Stimulated activated naive CD8-positive, alpha-beta T cell treated with anti-CD3 and anti-CD28 coated beads, Interleukin-15, Interleukin-2, amounts not matched to agents 100 ng/mL and 50 ng/mL, for 24 hours (primary cell): ENCODE measurements at regions not wholly inside any gene's neighbourhood (a gene's known extent, or its start where the extent isn't known, plus 50 kb on each side); places are given as distances from the start of the nearest gene placed in this dataset.

Experiments
- H3K27ac Mint-ChIP-seq: one replicate; pipeline ENCODE4 v1.8.0; 2021; ENCODE audit warnings: mild to moderate bottlenecking, mixed read lengths
- H3K27me3 Mint-ChIP-seq: one replicate; pipeline ENCODE4 v1.8.0; 2021; ENCODE audit warnings: mixed read lengths
- H3K36me3 Mint-ChIP-seq: one replicate; pipeline ENCODE4 v1.8.0; 2021; ENCODE audit warnings: low read depth, mixed read lengths
- H3K4me1 Mint-ChIP-seq: one replicate; pipeline ENCODE4 v1.8.0; 2021; ENCODE audit warnings: low read depth, mixed read lengths
- H3K4me3 Mint-ChIP-seq: one replicate; pipeline ENCODE4 v1.8.0; 2021; ENCODE audit warnings: mild to moderate bottlenecking, mixed read lengths
- H3K9me3 Mint-ChIP-seq: one replicate; pipeline ENCODE4 v1.8.0; 2021; ENCODE audit warnings: mixed read lengths

- Mint-ChIP-seq H3K9me3 (no peaks in the 10 kb centered on the region), H3K27me3 (peaks cover 21% of the 10 kb centered on the region), H3K4me3 (no peak overlapping the region), H3K27ac (no peak overlapping the region), H3K36me3 (no peaks in the 10 kb centered on the region), H3K4me1 (no peaks in the 10 kb centered on the region)
These were observed 75.1 kb downstream of the FOXL1 start for GRCh38 chr16:86653285-86654006.

- peaks cover 31% of the 10 kb centered on the region for H3K27me3 Mint-ChIP-seq
- H3K4me1 Mint-ChIP-seq, result peaks cover 5% of the 10 kb centered on the region
- no peak overlapping the region for H3K27ac Mint-ChIP-seq
- H3K9me3 Mint-ChIP-seq, result peaks cover 14% of the 10 kb centered on the region
- no peaks in the 10 kb centered on the region for H3K36me3 Mint-ChIP-seq
- no peak overlapping the region for H3K4me3 Mint-ChIP-seq
These were observed 79.6 kb downstream of the FOXL1 start for GRCh38 chr16:86657972-86658371.

GRCh38 chr16:86660623-86661022, 82.3 kb downstream of the FOXL1 start:
- H3K4me1 Mint-ChIP-seq, result peaks cover 32% of the 10 kb centered on the region
- H3K36me3 Mint-ChIP-seq, result no peaks in the 10 kb centered on the region
- no peak overlapping the region for H3K4me3 Mint-ChIP-seq
- no peak overlapping the region for H3K27ac Mint-ChIP-seq
- peaks cover 21% of the 10 kb centered on the region for H3K9me3 Mint-ChIP-seq
- H3K27me3 Mint-ChIP-seq, result peaks cover 33% of the 10 kb centered on the region

GRCh38 chr16:86661706-86662105, 83.4 kb downstream of the FOXL1 start:
- Mint-ChIP-seq H3K9me3 (peaks cover 21% of the 10 kb centered on the region), H3K4me3 (no peak overlapping the region), H3K36me3 (no peaks in the 10 kb centered on the region), H3K27me3 (peaks cover 37% of the 10 kb centered on the region), H3K4me1 (peaks cover 37% of the 10 kb centered on the region), H3K27ac (no peak overlapping the region)

GRCh38 chr16:86662195-86662594, 83.8 kb downstream of the FOXL1 start:
- no peak overlapping the region for H3K27ac Mint-ChIP-seq
- peaks cover 37% of the 10 kb centered on the region for H3K27me3 Mint-ChIP-seq
- peaks cover 37% of the 10 kb centered on the region for H3K4me1 Mint-ChIP-seq
- H3K9me3 Mint-ChIP-seq, result peaks cover 21% of the 10 kb centered on the region
- H3K4me3 Mint-ChIP-seq, result no peak overlapping the region
- no peaks in the 10 kb centered on the region for H3K36me3 Mint-ChIP-seq

GRCh38 chr16:86662740-86663139, 84.4 kb downstream of the FOXL1 start:
- H3K36me3 Mint-ChIP-seq, result no peaks in the 10 kb centered on the region
- peaks cover 39% of the 10 kb centered on the region for H3K27me3 Mint-ChIP-seq
- no peak overlapping the region for H3K4me3 Mint-ChIP-seq
- no peak overlapping the region for H3K27ac Mint-ChIP-seq
- H3K9me3 Mint-ChIP-seq, result peaks cover 21% of the 10 kb centered on the region
- peaks cover 37% of the 10 kb centered on the region for H3K4me1 Mint-ChIP-seq

- peaks cover 39% of the 10 kb centered on the region for H3K4me1 Mint-ChIP-seq
- peaks cover 21% of the 10 kb centered on the region for H3K9me3 Mint-ChIP-seq
- H3K27me3 Mint-ChIP-seq, result peaks cover 38% of the 10 kb centered on the region
- H3K27ac Mint-ChIP-seq, result peak overlapping the region; percentile 93
- peak overlapping the region; percentile 50 for H3K4me3 Mint-ChIP-seq
- H3K36me3 Mint-ChIP-seq, result no peaks in the 10 kb centered on the region
These were observed 85.6 kb downstream of the FOXL1 start for GRCh38 chr16:86663685-86664521.

- H3K27ac Mint-ChIP-seq, result peak overlapping the region; percentile 93
- peaks cover 38% of the 10 kb centered on the region for H3K27me3 Mint-ChIP-seq
- peak overlapping the region; percentile 50 for H3K4me3 Mint-ChIP-seq
- peaks cover 14% of the 10 kb centered on the region for H3K9me3 Mint-ChIP-seq
- peaks cover 44% of the 10 kb centered on the region for H3K4me1 Mint-ChIP-seq
- H3K36me3 Mint-ChIP-seq, result no peaks in the 10 kb centered on the region
These were observed 86.4 kb downstream of the FOXL1 start for GRCh38 chr16:86664522-86665318.

- Mint-ChIP-seq H3K27me3 (peaks cover 38% of the 10 kb centered on the region), H3K27ac (peak overlapping the region; percentile 93), H3K36me3 (no peaks in the 10 kb centered on the region), H3K4me1 (peaks cover 44% of the 10 kb centered on the region), H3K4me3 (no peak overlapping the region), H3K9me3 (peaks cover 10% of the 10 kb centered on the region)
These were observed 86.9 kb downstream of the FOXL1 start for GRCh38 chr16:86665319-86665675.

GRCh38 chr16:86665929-86666328, 87.6 kb downstream of the FOXL1 start:
- Mint-ChIP-seq H3K9me3 (peaks cover 10% of the 10 kb centered on the region), H3K36me3 (no peaks in the 10 kb centered on the region), H3K27ac (peak overlapping the region; percentile 93), H3K4me3 (no peak overlapping the region), H3K4me1 (peaks cover 44% of the 10 kb centered on the region), H3K27me3 (peaks cover 39% of the 10 kb centered on the region)

- no peak overlapping the region for H3K27ac Mint-ChIP-seq
- no peaks in the 10 kb centered on the region for H3K36me3 Mint-ChIP-seq
- peaks cover 40% of the 10 kb centered on the region for H3K4me1 Mint-ChIP-seq
- H3K27me3 Mint-ChIP-seq, result peaks cover 39% of the 10 kb centered on the region
- H3K9me3 Mint-ChIP-seq, result peaks cover 7% of the 10 kb centered on the region
- H3K4me3 Mint-ChIP-seq, result no peak overlapping the region
These were observed 88.7 kb downstream of the FOXL1 start for GRCh38 chr16:86667035-86667434.

- H3K4me3 Mint-ChIP-seq, result no peak overlapping the region
- peaks cover 7% of the 10 kb centered on the region for H3K9me3 Mint-ChIP-seq
- H3K27ac Mint-ChIP-seq, result no peak overlapping the region
- H3K36me3 Mint-ChIP-seq, result no peaks in the 10 kb centered on the region
- peaks cover 30% of the 10 kb centered on the region for H3K27me3 Mint-ChIP-seq
- H3K4me1 Mint-ChIP-seq, result peaks cover 35% of the 10 kb centered on the region
These were observed 90.0 kb downstream of the FOXL1 start for GRCh38 chr16:86668136-86668910.

GRCh38 chr16:86669285-86669805, 91.0 kb downstream of the FOXL1 start:
- Mint-ChIP-seq H3K4me1 (peaks cover 25% of the 10 kb centered on the region), H3K27me3 (peaks cover 25% of the 10 kb centered on the region), H3K36me3 (no peaks in the 10 kb centered on the region), H3K4me3 (no peak overlapping the region), H3K27ac (no peak overlapping the region), H3K9me3 (peaks cover 5% of the 10 kb centered on the region)
